Astrocyte (in vitro differentiated cells and primary cell): ENCODE measurements at regions not wholly inside any gene's neighbourhood (a gene's known extent, or its start where the extent isn't known, plus 50 kb on each side); places are given as distances from the start of the nearest gene placed in this dataset.

Source experiments
- DNase-seq: peaks from one replicate; pipeline ENCODE4 v3.0.0-alpha.2; 2010; ENCODE audit warnings: low read depth
- FAIRE-seq: peaks from 2 replicates; lab custom pipeline; 2011; peaks lifted over from hg19 to GRCh38; lab: Jason Lieb, UNC
- H2AFZ ChIP-seq: 2 replicates; pipeline ENCODE4 v1.6.0; 2012; ENCODE audit warnings: low read depth, low read length, inconsistent platforms
- H3K27ac ChIP-seq: 2 replicates; pipeline ENCODE4 v1.5.1; 2011; ENCODE audit warnings: low read depth, low read length, inconsistent platforms
- H3K27me3 ChIP-seq: 2 replicates; pipeline ENCODE4 v1.6.0; 2011; ENCODE audit warnings: low read length, inconsistent platforms; ENCODE audit not compliant: insufficient read depth
- H3K36me3 ChIP-seq: 2 replicates; pipeline ENCODE4 v1.5.1; 2011; ENCODE audit warnings: low read length, inconsistent platforms; ENCODE audit not compliant: insufficient read depth
- H3K4me1 ChIP-seq: 2 replicates; pipeline ENCODE4 v1.5.1; 2011; ENCODE audit warnings: low read length, inconsistent platforms; ENCODE audit not compliant: insufficient read depth
- H3K4me2 ChIP-seq: 2 replicates; pipeline ENCODE4 v1.6.0; 2012; ENCODE audit warnings: low read length, inconsistent platforms
- H3K4me3 ChIP-seq: 2 replicates; pipeline ENCODE4 v1.5.1; 2011; ENCODE audit warnings: low read depth, mild to moderate bottlenecking, low read length, inconsistent platforms; ENCODE audit not compliant: insufficient read depth
- H3K79me2 ChIP-seq: 2 replicates; pipeline ENCODE4 v1.6.0; 2012; ENCODE audit warnings: mild to moderate bottlenecking, low read length, inconsistent platforms; ENCODE audit not compliant: insufficient read depth
- H3K9ac ChIP-seq: 2 replicates; pipeline ENCODE4 v1.6.0; 2012; ENCODE audit warnings: mild to moderate bottlenecking, low read length, inconsistent platforms
- H3K9me3 ChIP-seq: 2 replicates; pipeline ENCODE4 v1.5.1; 2012; ENCODE audit warnings: low read depth, mild to moderate bottlenecking, low read length, inconsistent platforms; ENCODE audit not compliant: insufficient read depth
- H4K20me1 ChIP-seq: 2 replicates; pipeline ENCODE4 v1.6.0; 2012; ENCODE audit warnings: low read length, inconsistent platforms; ENCODE audit not compliant: insufficient read depth
- H3K27ac Mint-ChIP-seq: one replicate; pipeline ENCODE4 v1.8.0; 2021; ENCODE audit warnings: mild to moderate bottlenecking, mixed read lengths; ENCODE audit not compliant: unreplicated experiment
- H3K27me3 Mint-ChIP-seq: one replicate; pipeline ENCODE4 v1.8.0; 2021; ENCODE audit warnings: low read depth, mixed read lengths; ENCODE audit not compliant: unreplicated experiment
- H3K36me3 Mint-ChIP-seq: one replicate; pipeline ENCODE4 v1.8.0; 2021; ENCODE audit warnings: low read depth, mixed read lengths; ENCODE audit not compliant: unreplicated experiment
- H3K4me1 Mint-ChIP-seq: one replicate; pipeline ENCODE4 v1.8.0; 2021; ENCODE audit warnings: low read depth, mixed read lengths; ENCODE audit not compliant: unreplicated experiment
- H3K4me3 Mint-ChIP-seq: one replicate; pipeline ENCODE4 v1.8.0; 2021; ENCODE audit warnings: mild to moderate bottlenecking, moderate library complexity, mixed read lengths; ENCODE audit not compliant: unreplicated experiment
- H3K9me3 Mint-ChIP-seq: one replicate; pipeline ENCODE4 v1.8.0; 2021; ENCODE audit warnings: mild to moderate bottlenecking, mixed read lengths; ENCODE audit not compliant: unreplicated experiment
- EZH2 ChIP-seq: IDR thresholded peaks from 2 replicates; pipeline ENCODE4 v1.6.1; 2012; ENCODE audit warnings: mild to moderate bottlenecking, low read length, inconsistent platforms; ENCODE audit not compliant: insufficient read depth
- TF ChIP-seq, protein P1 (sequence below): IDR thresholded peaks from 2 replicates; pipeline ENCODE4 v1.5.1; 2011; ENCODE audit warnings: low read depth, mild to moderate bottlenecking, inconsistent platforms, low read length, moderate library complexity; ENCODE audit not compliant: insufficient read depth

DNA sequence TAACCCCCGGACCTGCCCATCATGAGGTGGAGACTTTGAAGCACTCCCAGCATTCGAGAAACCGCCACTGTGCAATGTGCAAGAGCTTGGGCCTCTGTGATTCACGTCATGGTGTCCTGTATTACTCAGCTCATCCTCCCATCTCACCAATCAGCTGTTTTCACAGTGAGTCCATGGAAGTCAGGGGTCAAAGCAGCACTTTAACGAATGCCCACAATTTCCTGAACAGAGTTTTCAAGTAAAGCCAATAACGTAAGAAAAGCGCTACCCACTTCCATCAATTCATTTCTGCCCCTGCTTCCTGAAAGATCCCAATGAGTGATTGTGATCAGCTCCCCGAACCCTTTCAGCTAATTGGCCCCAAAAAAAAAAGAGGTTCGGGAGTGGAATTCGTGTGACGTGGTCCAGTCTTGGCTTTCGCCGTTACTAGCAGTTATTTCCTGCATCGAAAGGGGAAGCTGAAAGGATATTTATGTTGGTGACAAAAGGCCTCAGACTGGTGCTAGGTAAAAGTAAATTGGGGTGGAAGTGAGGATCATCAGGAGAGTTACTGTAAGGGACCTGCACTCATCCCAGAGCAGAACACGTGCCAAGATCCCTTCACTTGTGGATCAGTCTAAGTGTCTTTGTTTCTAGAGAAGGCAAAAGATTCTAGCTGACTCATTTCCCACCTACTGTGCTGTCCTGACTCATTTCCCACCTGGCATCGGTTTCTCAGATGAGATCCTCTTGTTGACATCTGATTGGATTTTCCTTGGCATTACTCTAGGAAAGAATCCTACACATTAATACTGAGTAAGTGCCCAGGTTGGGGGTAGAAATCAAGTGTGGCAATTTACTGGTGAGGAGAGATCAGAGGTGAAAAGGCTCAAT, 136.7 kb upstream of the NUDT7 start:
- Histone ChIP-seq H3K36me3 (no peaks in the 10 kb centered on the region), H3K27ac (peak overlapping the region; percentile 90), H3K4me2 (peak overlapping the region; percentile 80), H3K4me3 (no peak overlapping the region), H4K20me1 (no peaks in the 10 kb centered on the region), H3K9ac (peak overlapping the region; percentile 75), H3K4me1 (peaks cover 31% of the 10 kb centered on the region), H3K9me3 (no peaks in the 10 kb centered on the region), H2AFZ (peak overlapping the region; percentile 38), H3K27me3 (no peaks in the 10 kb centered on the region), H3K79me2 (no peaks in the 10 kb centered on the region)
- no peak overlapping the region for H3K4me3 Mint-ChIP-seq
- H3K36me3 Mint-ChIP-seq = no peaks in the 10 kb centered on the region
- H3K27me3 Mint-ChIP-seq = peaks cover 23% of the 10 kb centered on the region
- no peak for FAIRE-seq
- TF ChIP-seq EZH2 = no peak
- TF ChIP-seq, protein P1, sequence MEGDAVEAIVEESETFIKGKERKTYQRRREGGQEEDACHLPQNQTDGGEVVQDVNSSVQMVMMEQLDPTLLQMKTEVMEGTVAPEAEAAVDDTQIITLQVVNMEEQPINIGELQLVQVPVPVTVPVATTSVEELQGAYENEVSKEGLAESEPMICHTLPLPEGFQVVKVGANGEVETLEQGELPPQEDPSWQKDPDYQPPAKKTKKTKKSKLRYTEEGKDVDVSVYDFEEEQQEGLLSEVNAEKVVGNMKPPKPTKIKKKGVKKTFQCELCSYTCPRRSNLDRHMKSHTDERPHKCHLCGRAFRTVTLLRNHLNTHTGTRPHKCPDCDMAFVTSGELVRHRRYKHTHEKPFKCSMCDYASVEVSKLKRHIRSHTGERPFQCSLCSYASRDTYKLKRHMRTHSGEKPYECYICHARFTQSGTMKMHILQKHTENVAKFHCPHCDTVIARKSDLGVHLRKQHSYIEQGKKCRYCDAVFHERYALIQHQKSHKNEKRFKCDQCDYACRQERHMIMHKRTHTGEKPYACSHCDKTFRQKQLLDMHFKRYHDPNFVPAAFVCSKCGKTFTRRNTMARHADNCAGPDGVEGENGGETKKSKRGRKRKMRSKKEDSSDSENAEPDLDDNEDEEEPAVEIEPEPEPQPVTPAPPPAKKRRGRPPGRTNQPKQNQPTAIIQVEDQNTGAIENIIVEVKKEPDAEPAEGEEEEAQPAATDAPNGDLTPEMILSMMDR = no peak
- peak; percentile 92 for DNase-seq
- no peak overlapping the region for H3K27ac Mint-ChIP-seq
- H3K9me3 Mint-ChIP-seq = no peaks in the 10 kb centered on the region
- H3K4me1 Mint-ChIP-seq = peaks cover 8% of the 10 kb centered on the region

DNA sequence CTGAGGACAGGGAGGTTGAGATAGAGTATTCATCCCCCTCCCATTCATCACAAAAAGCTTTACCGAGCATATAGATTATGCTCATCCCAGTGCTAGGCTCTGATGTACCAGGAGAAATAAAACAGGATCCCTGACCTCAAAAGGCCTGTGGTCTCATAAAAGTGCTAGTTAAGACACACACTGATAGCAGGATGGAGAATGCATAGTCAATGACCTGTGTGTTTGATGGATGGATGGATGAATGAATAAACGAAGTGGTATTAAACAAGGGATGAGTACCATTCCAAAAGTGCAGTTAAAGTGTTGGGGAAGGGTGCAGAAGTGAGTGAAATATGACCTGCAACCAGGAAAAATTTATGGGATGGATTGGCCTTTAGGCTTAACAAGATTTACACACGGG, 133.9 kb upstream of the NUDT7 start:
- no peaks in the 10 kb centered on the region for H4K20me1 ChIP-seq
- H3K36me3 ChIP-seq = no peaks in the 10 kb centered on the region
- H2AFZ ChIP-seq = no peak overlapping the region
- H3K4me1 ChIP-seq = peaks cover 31% of the 10 kb centered on the region
- no peaks in the 10 kb centered on the region for H3K9me3 ChIP-seq
- no peaks in the 10 kb centered on the region for H3K27me3 Mint-ChIP-seq
- no peaks in the 10 kb centered on the region for H3K36me3 Mint-ChIP-seq
- no peaks in the 10 kb centered on the region for H3K9me3 Mint-ChIP-seq
- H3K9ac ChIP-seq = no peak overlapping the region
- no peak overlapping the region for H3K4me3 ChIP-seq
- no peak for TF ChIP-seq EZH2
- TF ChIP-seq, protein P1 = no peak
- FAIRE-seq (no peak), DNase-seq (no peak)
- H3K27me3 ChIP-seq = no peaks in the 10 kb centered on the region
- H3K27ac ChIP-seq = no peak overlapping the region
- no peak overlapping the region for H3K4me2 ChIP-seq
- H3K4me3 Mint-ChIP-seq = no peak overlapping the region
- no peaks in the 10 kb centered on the region for H3K79me2 ChIP-seq
- H3K27ac Mint-ChIP-seq = no peak overlapping the region
- peaks cover 6% of the 10 kb centered on the region for H3K4me1 Mint-ChIP-seq
